Activated T-helper 17 cell treated with anti-CD3 and anti-CD28 coated beads, Interleukin-2, amount 50 U/mL, for 72 hours (primary cell): ENCODE measurements at regions not wholly inside any gene's neighbourhood (a gene's known extent, or its start where the extent isn't known, plus 50 kb on each side); places are given as distances from the start of the nearest gene placed in this dataset.

Source experiments
- ATAC-seq: fragments of 150-1000 bp; cut with Tn5 transposase; replicated peaks from 2 replicates; pipeline ENCODE4 v1.10.0; 2021; ENCODE audit warnings: mild to moderate bottlenecking, moderate library complexity
- H3K27ac Mint-ChIP-seq: one replicate; pipeline ENCODE4 v1.8.0; 2022; ENCODE audit warnings: mixed read lengths
- H3K27me3 Mint-ChIP-seq: one replicate; pipeline ENCODE4 v1.8.0; 2022; ENCODE audit warnings: mixed read lengths
- H3K36me3 Mint-ChIP-seq: one replicate; pipeline ENCODE4 v1.8.0; 2022; ENCODE audit warnings: low read depth, mild to moderate bottlenecking, mixed read lengths
- H3K4me1 Mint-ChIP-seq: one replicate; pipeline ENCODE4 v1.8.0; 2022; ENCODE audit warnings: mixed read lengths
- H3K4me3 Mint-ChIP-seq: one replicate; pipeline ENCODE4 v1.8.0; 2022; ENCODE audit warnings: mild to moderate bottlenecking, mixed read lengths
- H3K9me3 Mint-ChIP-seq: one replicate; pipeline ENCODE4 v1.8.0; 2022; ENCODE audit warnings: mixed read lengths

- H3K36me3 Mint-ChIP-seq = no peaks in the 10 kb centered on the region
- H3K27me3 Mint-ChIP-seq = no peaks in the 10 kb centered on the region
- H3K4me3 Mint-ChIP-seq = no peak overlapping the region
- no peak for ATAC-seq
- H3K9me3 Mint-ChIP-seq = no peaks in the 10 kb centered on the region
- no peaks in the 10 kb centered on the region for H3K4me1 Mint-ChIP-seq
- no peak overlapping the region for H3K27ac Mint-ChIP-seq
These were observed 246.1 kb downstream of the REEP3 start for GRCh38 chr10:63767138-63767801.

DNA sequence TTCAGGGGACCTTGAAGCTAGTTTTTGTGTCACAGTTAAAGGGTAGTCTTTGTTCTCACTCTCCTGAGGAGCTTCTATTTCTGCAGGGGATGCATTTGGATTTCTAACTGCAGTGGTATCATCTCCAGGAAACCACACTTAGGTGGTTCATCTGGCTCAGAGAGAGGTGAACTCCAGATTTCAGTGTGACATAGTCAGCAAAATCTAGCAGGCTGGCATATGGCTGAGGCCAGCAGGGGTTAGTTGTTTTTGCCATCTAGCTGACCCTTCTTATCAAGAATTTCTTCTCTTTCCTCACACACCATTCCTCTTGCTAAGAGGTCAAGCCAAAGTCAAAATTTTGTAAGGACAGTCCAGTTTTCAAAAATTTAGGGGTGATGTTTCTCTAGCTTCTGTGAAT is 248.2 kb downstream of the REEP3 start:
- Mint-ChIP-seq H3K4me3 (no peak overlapping the region), H3K9me3 (no peaks in the 10 kb centered on the region), H3K4me1 (no peaks in the 10 kb centered on the region), H3K27ac (no peak overlapping the region), H3K36me3 (no peaks in the 10 kb centered on the region), H3K27me3 (no peaks in the 10 kb centered on the region)
- ATAC-seq = no peak

GRCh38 chr10:63770523-63770922 is 249.3 kb downstream of the REEP3 start:
- Mint-ChIP-seq H3K4me1 (no peaks in the 10 kb centered on the region), H3K27ac (no peak overlapping the region), H3K27me3 (no peaks in the 10 kb centered on the region), H3K4me3 (no peak overlapping the region), H3K36me3 (no peaks in the 10 kb centered on the region), H3K9me3 (no peaks in the 10 kb centered on the region)
- no peak for ATAC-seq

GRCh38 chr10:63772491-63772890 is 251.3 kb downstream of the REEP3 start:
- Mint-ChIP-seq H3K27me3 (peaks cover 3% of the 10 kb centered on the region), H3K36me3 (no peaks in the 10 kb centered on the region), H3K4me1 (no peaks in the 10 kb centered on the region), H3K27ac (no peak overlapping the region), H3K4me3 (no peak overlapping the region), H3K9me3 (no peaks in the 10 kb centered on the region)
- ATAC-seq = no peak

GRCh38 chr10:63773106-63773505 is 251.9 kb downstream of the REEP3 start:
- Mint-ChIP-seq H3K36me3 (no peaks in the 10 kb centered on the region), H3K27ac (no peak overlapping the region), H3K27me3 (peaks cover 3% of the 10 kb centered on the region), H3K4me1 (no peaks in the 10 kb centered on the region), H3K4me3 (no peak overlapping the region), H3K9me3 (no peaks in the 10 kb centered on the region)
- ATAC-seq = no peak

DNA sequence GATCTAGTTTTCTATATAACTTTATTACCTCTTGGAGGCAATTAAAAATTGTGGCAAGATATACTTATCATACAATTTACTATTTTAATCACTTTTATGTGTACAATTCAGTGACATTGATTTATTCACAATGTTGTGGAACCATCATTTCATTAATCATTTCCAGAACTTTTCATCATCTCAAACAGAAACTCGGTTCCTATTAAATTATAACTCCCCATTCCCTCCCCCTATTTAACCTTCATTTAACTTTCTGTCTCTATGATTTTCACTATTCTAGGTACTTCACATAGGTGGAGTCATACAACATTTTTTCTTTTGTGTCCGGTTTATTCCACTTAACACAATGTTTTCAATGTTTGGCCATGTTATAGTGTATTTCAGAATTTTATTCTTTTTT is 252.8 kb downstream of the REEP3 start:
- H3K4me1 Mint-ChIP-seq = no peaks in the 10 kb centered on the region
- H3K27ac Mint-ChIP-seq = no peak overlapping the region
- no peak for ATAC-seq
- H3K36me3 Mint-ChIP-seq = no peaks in the 10 kb centered on the region
- no peak overlapping the region for H3K4me3 Mint-ChIP-seq
- H3K9me3 Mint-ChIP-seq = no peaks in the 10 kb centered on the region
- H3K27me3 Mint-ChIP-seq = peaks cover 6% of the 10 kb centered on the region

GRCh38 chr10:63780101-63780500 is 258.9 kb downstream of the REEP3 start:
- no peak for ATAC-seq
- no peaks in the 10 kb centered on the region for H3K36me3 Mint-ChIP-seq
- H3K4me1 Mint-ChIP-seq = no peaks in the 10 kb centered on the region
- no peaks in the 10 kb centered on the region for H3K9me3 Mint-ChIP-seq
- peaks cover 23% of the 10 kb centered on the region for H3K27me3 Mint-ChIP-seq
- no peak overlapping the region for H3K4me3 Mint-ChIP-seq
- no peak overlapping the region for H3K27ac Mint-ChIP-seq

DNA sequence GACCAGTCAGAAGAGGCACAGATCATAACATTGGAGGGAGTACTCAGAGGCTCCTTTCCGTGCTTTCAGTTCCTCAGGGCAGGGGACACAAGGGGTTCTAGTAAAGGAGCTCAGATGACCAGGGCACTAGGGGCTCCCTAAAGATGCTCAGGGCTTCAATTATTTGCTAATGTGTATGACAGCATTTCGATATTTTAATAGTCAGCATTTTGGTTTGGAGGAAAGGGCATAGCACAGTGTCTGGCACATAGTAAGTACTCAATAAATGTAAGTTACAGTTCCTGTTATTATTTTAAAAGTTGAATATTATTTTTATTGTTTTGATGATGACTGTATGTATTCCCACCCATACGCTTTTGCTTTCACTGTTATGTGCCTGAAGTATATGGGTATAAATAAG is 260.0 kb downstream of the REEP3 start:
- H3K36me3 Mint-ChIP-seq = no peaks in the 10 kb centered on the region
- H3K9me3 Mint-ChIP-seq = no peaks in the 10 kb centered on the region
- no peak overlapping the region for H3K4me3 Mint-ChIP-seq

GRCh38 chr10:63783882-63784281 is 262.7 kb downstream of the REEP3 start:
- Mint-ChIP-seq H3K4me3 (no peak overlapping the region), H3K27me3 (peaks cover 29% of the 10 kb centered on the region), H3K36me3 (no peaks in the 10 kb centered on the region), H3K27ac (no peak overlapping the region), H3K4me1 (no peaks in the 10 kb centered on the region), H3K9me3 (no peaks in the 10 kb centered on the region)
- no peak for ATAC-seq

More for the DNA sequence above, 260.0 kb downstream of the REEP3 start:
- Mint-ChIP-seq H3K4me1 (no peaks in the 10 kb centered on the region), H3K27ac (no peak overlapping the region), H3K27me3 (peaks cover 26% of the 10 kb centered on the region)
- no peak for ATAC-seq

DNA sequence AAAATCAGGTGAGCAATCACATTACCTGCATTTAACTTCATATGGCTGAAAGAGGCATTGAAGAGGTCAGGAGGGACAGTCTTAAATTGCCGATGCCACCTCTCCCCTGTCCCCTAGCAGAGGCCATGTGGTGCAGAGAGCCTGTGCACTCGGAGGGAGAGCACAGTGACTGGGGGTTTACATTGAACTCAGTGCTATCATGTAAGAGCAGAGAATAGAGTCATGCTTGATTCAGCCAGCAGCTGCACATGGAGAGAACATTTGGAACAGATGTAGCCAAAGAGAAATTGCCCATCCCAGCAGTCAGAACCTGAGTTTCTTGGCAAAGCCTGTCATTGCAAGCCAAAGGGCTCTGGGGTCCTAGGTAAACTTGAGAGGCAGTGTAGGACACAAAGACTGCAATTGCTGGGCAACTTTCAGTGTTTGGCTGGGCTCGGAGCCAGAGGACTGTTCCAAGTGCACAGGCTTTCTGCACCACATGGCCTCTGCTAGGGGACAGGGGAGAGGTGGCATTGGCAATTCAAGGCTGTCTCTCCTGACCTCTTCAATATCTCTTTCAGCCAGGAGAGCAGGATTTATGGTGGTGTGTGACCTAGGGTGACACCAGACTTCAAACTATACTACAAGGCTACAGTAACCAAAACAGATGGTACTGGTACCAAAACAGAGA is 267.1 kb downstream of the REEP3 start:
- no peaks in the 10 kb centered on the region for H3K36me3 Mint-ChIP-seq
- no peaks in the 10 kb centered on the region for H3K4me1 Mint-ChIP-seq
- ATAC-seq = no peak
- no peaks in the 10 kb centered on the region for H3K9me3 Mint-ChIP-seq
- no peak overlapping the region for H3K4me3 Mint-ChIP-seq
- H3K27me3 Mint-ChIP-seq = peaks cover 14% of the 10 kb centered on the region
- H3K27ac Mint-ChIP-seq = no peak overlapping the region

DNA sequence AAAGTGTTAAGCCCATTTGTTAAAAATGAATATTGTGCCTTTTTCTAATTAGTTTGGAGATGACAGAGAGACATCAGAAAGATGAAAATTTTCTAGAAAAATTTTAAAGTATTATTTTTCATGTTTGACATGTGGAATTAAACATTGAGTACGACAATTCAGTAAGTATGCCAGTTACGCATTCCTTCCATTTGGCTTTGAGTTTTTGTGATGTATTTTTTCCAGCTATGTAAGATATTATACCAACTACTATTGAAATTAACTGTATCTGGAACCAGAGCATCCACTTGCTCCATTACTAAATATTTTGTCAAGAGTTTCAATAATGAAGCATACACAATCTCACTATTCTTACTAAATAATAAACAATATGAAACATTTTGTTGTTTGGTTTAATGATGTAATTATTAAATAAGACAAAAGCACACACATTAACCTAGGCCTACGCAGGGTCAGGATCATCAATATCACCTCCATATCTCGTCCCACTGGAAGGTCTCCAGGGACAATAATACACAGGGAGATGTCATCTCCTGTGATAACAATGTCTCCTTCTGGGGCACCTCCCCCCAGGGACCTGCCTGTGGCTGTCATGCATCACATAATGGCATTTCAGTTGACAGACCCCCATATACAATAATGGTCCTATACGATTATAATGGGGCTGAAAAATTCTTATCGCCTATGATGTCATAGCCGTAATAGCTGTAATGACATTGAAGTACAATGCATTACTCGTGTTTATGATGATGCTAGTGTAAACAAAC is 274.1 kb downstream of the REEP3 start:
- H3K27me3 Mint-ChIP-seq = no peaks in the 10 kb centered on the region
- no peaks in the 10 kb centered on the region for H3K36me3 Mint-ChIP-seq
- ATAC-seq = no peak
- no peak overlapping the region for H3K4me3 Mint-ChIP-seq
- no peaks in the 10 kb centered on the region for H3K9me3 Mint-ChIP-seq
- no peak overlapping the region for H3K27ac Mint-ChIP-seq
- no peaks in the 10 kb centered on the region for H3K4me1 Mint-ChIP-seq

DNA sequence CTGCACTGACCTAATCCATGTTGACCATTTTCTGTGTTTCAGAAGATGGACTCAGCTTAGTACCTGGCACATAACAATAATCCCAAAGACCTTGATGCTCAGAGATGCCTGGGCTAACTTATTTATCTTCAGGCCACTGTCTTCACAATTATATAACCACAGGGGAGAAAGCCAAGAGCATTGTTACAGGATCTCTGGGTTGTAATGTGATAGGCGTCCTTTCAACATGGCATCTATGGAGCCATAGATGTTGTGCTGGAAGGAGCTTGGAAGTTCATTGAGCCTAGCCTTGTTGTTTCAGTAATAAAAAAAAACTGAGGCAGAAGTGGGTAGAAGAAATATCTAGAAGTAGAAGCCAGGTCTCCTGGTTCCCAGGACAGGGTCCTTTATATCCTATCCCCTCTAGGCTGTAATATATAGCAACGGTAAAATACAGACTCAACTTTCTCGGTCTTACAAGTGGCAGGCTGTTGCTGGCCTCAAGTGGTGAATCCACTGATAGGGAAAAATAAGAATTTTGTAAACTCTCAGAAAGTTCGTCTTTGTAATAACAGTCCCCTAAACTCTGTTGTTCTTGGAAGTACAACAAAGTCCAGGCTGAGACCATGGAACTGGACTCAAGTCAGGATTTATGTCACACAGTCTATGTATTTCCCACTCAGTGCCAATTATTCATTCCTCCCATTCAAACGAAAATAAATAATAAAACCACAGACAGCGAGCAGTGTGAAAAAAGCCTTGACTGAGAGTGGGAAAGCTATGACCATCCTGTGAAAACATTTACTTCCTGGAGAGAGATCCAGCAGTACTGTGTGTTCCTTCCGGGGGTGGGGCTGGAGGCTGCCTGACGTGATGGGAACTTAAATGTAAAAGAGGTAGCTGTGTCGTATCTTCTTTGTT is 277.6 kb downstream of the REEP3 start:
- no peaks in the 10 kb centered on the region for H3K9me3 Mint-ChIP-seq
- no peaks in the 10 kb centered on the region for H3K36me3 Mint-ChIP-seq
- H3K4me3 Mint-ChIP-seq = peak overlapping the region; percentile 17
- no peaks in the 10 kb centered on the region for H3K27me3 Mint-ChIP-seq
- ATAC-seq = peak; percentile 60
- H3K4me1 Mint-ChIP-seq = no peaks in the 10 kb centered on the region
- no peak overlapping the region for H3K27ac Mint-ChIP-seq

GRCh38 chr10:63799521-63800300 is 278.5 kb downstream of the REEP3 start:
- Mint-ChIP-seq H3K27me3 (no peaks in the 10 kb centered on the region), H3K27ac (no peak overlapping the region), H3K4me3 (peak overlapping the region; percentile 17), H3K4me1 (no peaks in the 10 kb centered on the region), H3K9me3 (no peaks in the 10 kb centered on the region), H3K36me3 (no peaks in the 10 kb centered on the region)
- no peak for ATAC-seq

DNA sequence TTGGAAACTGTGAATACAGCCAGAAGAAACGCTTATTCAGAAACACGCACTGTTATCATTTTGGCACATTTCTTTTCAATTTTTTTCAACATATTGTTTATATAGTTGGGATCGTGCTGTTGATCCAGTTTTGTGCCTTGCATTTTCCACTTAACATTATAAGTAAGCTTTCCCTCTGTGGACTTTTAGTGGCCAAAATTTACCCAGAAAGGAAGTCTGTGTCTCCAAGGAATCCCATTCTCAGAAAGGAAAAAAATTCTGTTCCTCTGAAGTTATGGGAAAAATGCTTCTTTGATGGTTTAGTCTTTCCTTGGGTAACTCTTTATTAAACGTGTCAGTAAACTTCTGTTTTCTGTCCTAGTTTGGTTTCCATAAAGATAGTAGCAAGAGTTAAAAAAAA is 280.0 kb downstream of the REEP3 start:
- Mint-ChIP-seq H3K4me1 (no peaks in the 10 kb centered on the region), H3K27me3 (no peaks in the 10 kb centered on the region), H3K36me3 (no peaks in the 10 kb centered on the region), H3K27ac (no peak overlapping the region), H3K9me3 (no peaks in the 10 kb centered on the region), H3K4me3 (no peak overlapping the region)
- ATAC-seq = no peak
